ENCODE measurements at regions not wholly inside any gene's neighbourhood (a gene's known extent, or its start where the extent isn't known, plus 50 kb on each side); places are given as distances from the start of the nearest gene placed in this dataset.

DNA sequence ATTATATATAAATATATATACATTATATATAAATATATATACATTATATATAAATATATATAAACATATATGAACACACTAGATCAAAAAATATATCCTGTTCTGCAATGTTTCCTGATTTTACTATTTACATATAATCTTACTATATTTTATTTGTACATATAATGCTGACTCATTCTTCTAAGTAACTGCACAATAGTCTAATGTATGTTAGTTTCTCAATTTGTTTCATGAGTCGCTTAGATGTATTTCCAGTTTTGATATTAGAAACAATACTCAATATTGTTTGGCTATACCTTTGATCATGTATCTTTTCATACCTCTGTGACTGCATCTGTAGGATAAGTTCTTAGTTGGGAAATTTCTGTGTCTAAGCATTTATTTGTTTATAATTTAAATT is 669.9 kb upstream of the CCDC54 start:
- TF ChIP-seq GABPA (IDR thresholded peaks at IDR 0.05; ENCODE audit: low read depth), result no peak
- TF ChIP-seq, protein P1, sequence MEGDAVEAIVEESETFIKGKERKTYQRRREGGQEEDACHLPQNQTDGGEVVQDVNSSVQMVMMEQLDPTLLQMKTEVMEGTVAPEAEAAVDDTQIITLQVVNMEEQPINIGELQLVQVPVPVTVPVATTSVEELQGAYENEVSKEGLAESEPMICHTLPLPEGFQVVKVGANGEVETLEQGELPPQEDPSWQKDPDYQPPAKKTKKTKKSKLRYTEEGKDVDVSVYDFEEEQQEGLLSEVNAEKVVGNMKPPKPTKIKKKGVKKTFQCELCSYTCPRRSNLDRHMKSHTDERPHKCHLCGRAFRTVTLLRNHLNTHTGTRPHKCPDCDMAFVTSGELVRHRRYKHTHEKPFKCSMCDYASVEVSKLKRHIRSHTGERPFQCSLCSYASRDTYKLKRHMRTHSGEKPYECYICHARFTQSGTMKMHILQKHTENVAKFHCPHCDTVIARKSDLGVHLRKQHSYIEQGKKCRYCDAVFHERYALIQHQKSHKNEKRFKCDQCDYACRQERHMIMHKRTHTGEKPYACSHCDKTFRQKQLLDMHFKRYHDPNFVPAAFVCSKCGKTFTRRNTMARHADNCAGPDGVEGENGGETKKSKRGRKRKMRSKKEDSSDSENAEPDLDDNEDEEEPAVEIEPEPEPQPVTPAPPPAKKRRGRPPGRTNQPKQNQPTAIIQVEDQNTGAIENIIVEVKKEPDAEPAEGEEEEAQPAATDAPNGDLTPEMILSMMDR (IDR thresholded peaks at IDR 0.05; ENCODE audit: insufficient read depth, low read length), result no peak

Data from HL-60 (cell line).